Mucosa of stomach (tissue), 1 donor: ENCODE measurements at regions not wholly inside any gene's neighbourhood (a gene's known extent, or its start where the extent isn't known, plus 50 kb on each side); places are given as distances from the start of the nearest gene placed in this dataset.

Source experiments
- H3K27me3 ChIP-seq: one replicate; pipeline ENCODE4 v1.7.0; 2013; ENCODE audit warnings: mild to moderate bottlenecking, low read length; ENCODE audit not compliant: control insufficient read depth, insufficient read depth
- H3K36me3 ChIP-seq: one replicate; pipeline ENCODE4 v1.7.0; 2013; ENCODE audit warnings: low read length; ENCODE audit not compliant: control insufficient read depth, insufficient read depth
- H3K4me1 ChIP-seq: one replicate; pipeline ENCODE4 v1.7.0; 2013; ENCODE audit warnings: mild to moderate bottlenecking, low read length; ENCODE audit not compliant: control insufficient read depth, insufficient read depth
- H3K4me3 ChIP-seq: one replicate; pipeline ENCODE4 v1.7.0; 2013; ENCODE audit warnings: low read length
- H3K9ac ChIP-seq: one replicate; pipeline ENCODE4 v1.7.0; 2013; ENCODE audit warnings: mild to moderate bottlenecking, low read length, moderate library complexity
- H3K9me3 ChIP-seq: one replicate; pipeline ENCODE4 v1.7.0; 2013; ENCODE audit warnings: mild to moderate bottlenecking, low read length, moderate library complexity; ENCODE audit not compliant: control insufficient read depth
- donor health status: Pancreatic carcinoma.

GRCh38 chr4:182189103-182189878 lies 53.9 kb upstream of the TENM3 start:
- H3K9me3 ChIP-seq = no peaks in the 10 kb centered on the region
- H3K9ac ChIP-seq = no peak overlapping the region
- no peaks in the 10 kb centered on the region for H3K4me1 ChIP-seq
- H3K27me3 ChIP-seq = no peaks in the 10 kb centered on the region
- H3K36me3 ChIP-seq = no peaks in the 10 kb centered on the region
- no peak overlapping the region for H3K4me3 ChIP-seq

- Histone ChIP-seq H3K9ac (no peak overlapping the region), H3K27me3 (no peaks in the 10 kb centered on the region), H3K36me3 (no peaks in the 10 kb centered on the region), H3K4me1 (no peaks in the 10 kb centered on the region), H3K9me3 (no peaks in the 10 kb centered on the region), H3K4me3 (no peak overlapping the region)
These were observed 52.9 kb upstream of the TENM3 start for GRCh38 chr4:182190306-182190705.

DNA sequence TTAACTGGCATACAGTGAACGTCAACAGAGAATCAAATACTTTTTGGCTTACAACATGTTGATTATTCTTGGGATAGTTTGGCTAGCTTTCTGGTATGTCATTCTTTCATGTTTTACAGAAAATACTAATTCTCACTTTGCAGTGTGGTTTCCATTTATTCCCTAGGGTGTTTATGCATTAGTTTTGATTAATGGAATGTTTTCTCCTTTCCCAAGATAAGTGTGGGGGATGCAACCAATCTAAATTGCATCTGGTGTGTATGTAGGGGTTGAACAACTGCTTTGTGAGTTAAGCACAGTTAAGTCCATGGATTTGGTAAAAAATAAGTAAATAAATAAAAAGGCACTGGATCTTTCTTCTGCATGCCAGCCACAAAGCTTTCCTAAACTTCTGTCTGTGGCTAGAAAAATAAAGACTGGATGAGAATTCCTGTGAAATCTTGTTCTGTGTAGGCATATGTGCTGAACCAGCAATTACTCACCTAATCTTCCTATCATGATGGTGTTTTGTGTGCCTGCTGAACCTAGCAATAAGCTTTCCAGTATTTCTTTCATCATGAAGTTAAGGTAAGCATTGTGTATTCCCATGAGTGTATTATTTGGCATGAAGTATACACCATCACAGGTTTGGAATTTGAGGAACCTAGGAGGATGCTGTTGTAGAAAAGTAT lies 50.6 kb upstream of the TENM3 start:
- no peaks in the 10 kb centered on the region for H3K36me3 ChIP-seq
- H3K9me3 ChIP-seq = no peaks in the 10 kb centered on the region
- no peaks in the 10 kb centered on the region for H3K27me3 ChIP-seq
- H3K9ac ChIP-seq = no peak overlapping the region
- no peak overlapping the region for H3K4me3 ChIP-seq
- no peaks in the 10 kb centered on the region for H3K4me1 ChIP-seq

DNA sequence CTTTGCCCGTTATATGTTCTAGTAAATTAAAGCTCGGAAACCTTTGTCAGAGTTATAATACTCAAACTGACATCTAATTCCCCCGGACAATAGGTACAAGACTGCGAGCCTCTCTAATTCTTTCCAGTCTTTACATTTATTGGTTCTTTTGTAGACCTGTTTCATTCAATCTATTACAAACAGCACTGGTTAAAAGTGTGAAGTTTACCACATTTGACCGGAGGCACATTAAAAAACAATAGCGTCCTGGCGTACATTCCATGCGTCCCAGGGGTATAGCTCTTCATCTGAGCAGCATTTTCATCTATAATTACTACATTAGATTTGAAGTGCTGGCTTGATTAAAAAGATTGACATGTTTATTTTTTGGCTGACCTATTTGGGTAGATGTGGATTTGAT lies 49.9 kb upstream of the TENM3 start:
- no peak overlapping the region for H3K4me3 ChIP-seq
- H3K36me3 ChIP-seq = no peaks in the 10 kb centered on the region
- no peak overlapping the region for H3K9ac ChIP-seq
- H3K4me1 ChIP-seq = no peaks in the 10 kb centered on the region
- H3K9me3 ChIP-seq = no peaks in the 10 kb centered on the region
- no peaks in the 10 kb centered on the region for H3K27me3 ChIP-seq
